Epithelial cell of esophagus (primary cell): ENCODE measurements at regions not wholly inside any gene's neighbourhood (a gene's known extent, or its start where the extent isn't known, plus 50 kb on each side); places are given as distances from the start of the nearest gene placed in this dataset.
"Not testable (repeated sequence)": the region's sequence is repeated elsewhere in the genome, so short reads cannot be mapped to it uniquely, and the experiment has no call there.

Source experiments
- DNase-seq: peaks from one replicate; pipeline ENCODE4 v3.0.0; 2010; ENCODE audit warnings: low read depth
- H3K4me3 ChIP-seq: 2 replicates; pipeline ENCODE4 v1.5.1; 2011; ENCODE audit warnings: mild to moderate bottlenecking, low read length, control low read depth
- CTCF ChIP-seq: IDR thresholded peaks from 2 replicates; pipeline ENCODE4 v1.5.1; 2011; ENCODE audit warnings: low read depth, mild to moderate bottlenecking, low read length, control low read depth, inconsistent platforms; ENCODE audit not compliant: insufficient read depth; ENCODE audit errors: missing control alignments

- TF ChIP-seq CTCF = no peak
- H3K4me3 ChIP-seq = no peak overlapping the region
- DNase-seq = no peak
Observed at GRCh38 chr7:48813472-48813871, 110.9 kb upstream of the CDC14C start.

- no peak for DNase-seq
- TF ChIP-seq CTCF = no peak
- no peak overlapping the region for H3K4me3 ChIP-seq
Observed at GRCh38 chr7:48822138-48822537, 102.2 kb upstream of the CDC14C start.

GRCh38 chr7:48832303-48832845 lies 92.0 kb upstream of the CDC14C start:
- DNase-seq = no peak
- TF ChIP-seq CTCF = no peak
- H3K4me3 ChIP-seq = no peak overlapping the region

- H3K4me3 ChIP-seq = no peak overlapping the region
- DNase-seq = no peak
- TF ChIP-seq CTCF = no peak
Observed at GRCh38 chr7:48837266-48837665, 87.1 kb upstream of the CDC14C start.

GRCh38 chr7:48839108-48839507 lies 85.2 kb upstream of the CDC14C start:
- TF ChIP-seq CTCF = no peak
- H3K4me3 ChIP-seq = no peak overlapping the region
- DNase-seq = peak; percentile 43

- no peak overlapping the region for H3K4me3 ChIP-seq
- TF ChIP-seq CTCF = no peak
- no peak for DNase-seq
Observed at GRCh38 chr7:48841739-48842138, 82.6 kb upstream of the CDC14C start.

GRCh38 chr7:48847917-48848316 lies 76.4 kb upstream of the CDC14C start:
- no peak for DNase-seq
- TF ChIP-seq CTCF = no peak

GRCh38 chr7:48860447-48860846 lies 63.9 kb upstream of the CDC14C start:
- DNase-seq, H3K4me3 ChIP-seq: not testable (repeated sequence)

More at GRCh38 chr7:48847917-48848316, 76.4 kb upstream of the CDC14C start:
- no peak overlapping the region for H3K4me3 ChIP-seq
